Tibial artery (tissue), 4 donors: ENCODE measurements at regions not wholly inside any gene's neighbourhood (a gene's known extent, or its start where the extent isn't known, plus 50 kb on each side); places are given as distances from the start of the nearest gene placed in this dataset.

ENCODE experiments used
- DNase-seq, 2 donors: peaks; one replicate each; pipeline ENCODE4 v3.0.0-alpha.2; 2019
- H3K27ac ChIP-seq, 2 donors: fragments of 200-600 bp; sonication (generic) in 1 of 2; 1 replicate in 1 of 2; 2 replicates in 1 of 2; pipeline ENCODE4 v1.5.1; 2018 to 2019; ENCODE audit warnings: mild to moderate bottlenecking in 1 of 2
- H3K27me3 ChIP-seq, 2 donors: fragments of 200-600 bp; sonication (generic) in 1 of 2; one replicate each; pipeline versions ENCODE4 v1.5.1 to v1.6.0; 2016 to 2019
- H3K36me3 ChIP-seq, 3 donors: fragments of 200-600 bp; sonication (generic) in 2 of 3; one replicate each; pipeline ENCODE4 v1.5.1; 2016 to 2019; ENCODE audit warnings: mild to moderate bottlenecking in 2 of 3
- H3K4me1 ChIP-seq, 4 donors: fragments of 200-600 bp; sonication (generic) in 2 of 4; 1 replicate in 3 of 4; 2 replicates in 1 of 4; pipeline ENCODE4 v1.5.1; 2016 to 2019
- H3K4me3 ChIP-seq, 2 donors: fragments of 200-600 bp; sonication (generic) in 1 of 2; 1 replicate in 1 of 2; 2 replicates in 1 of 2; pipeline ENCODE4 v1.5.1; 2018 to 2019; ENCODE audit warnings: mild to moderate bottlenecking in 2 of 2
- H3K9me3 ChIP-seq, 3 donors: fragments of 200-600 bp; sonication (generic) in 1 of 3; one replicate each; pipeline ENCODE4 v1.5.1; 2016 to 2019
- intact Hi-C: fragments of 100-400 bp; cut with DNase I; formaldehyde crosslinking; loops from one replicate; pipeline ENCODE4 v1.15.0; 2023; ENCODE audit warnings: low total_unique reads
- TF ChIP-seq, protein P1 (sequence below), 2 experiments: fragments of 200-600 bp in 1 of 2; fragments of 450-650 bp in 1 of 2; IDR thresholded peaks; one replicate each; pipeline ENCODE4 v1.5.1; 2017 to 2019; ENCODE audit warnings: antibody characterized with exemption in 2 of 2, mild to moderate bottlenecking in 1 of 2, moderate library complexity in 1 of 2

DNA sequence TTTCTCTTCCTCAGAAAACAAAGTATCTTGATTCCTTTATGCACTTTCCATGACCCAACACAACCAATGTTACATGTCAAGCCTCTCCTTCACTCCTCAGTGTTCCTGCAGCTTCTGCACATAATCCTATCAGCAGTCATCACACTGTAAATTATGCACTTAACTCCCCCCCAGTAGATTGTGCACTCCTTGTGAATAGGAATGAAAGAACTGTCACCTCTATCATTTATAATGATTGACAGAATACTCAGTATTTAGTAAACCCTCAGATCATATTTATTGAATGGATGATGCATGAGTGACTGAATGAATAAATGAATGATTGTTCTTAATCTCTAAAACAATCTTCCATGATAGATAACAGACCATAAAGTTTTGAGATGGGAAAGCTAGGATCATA lies 253.3 kb downstream of the HS3ST1 start:
- no peaks in the 10 kb centered on the region for H3K36me3 ChIP-seq
- H3K4me1 ChIP-seq, result no peaks in the 10 kb centered on the region
- no peak overlapping the region for H3K27ac ChIP-seq
- no peaks in the 10 kb centered on the region for H3K27me3 ChIP-seq
- H3K4me3 ChIP-seq, result no peak overlapping the region
- intact Hi-C loops, result no loop called here
- TF ChIP-seq, protein P1, sequence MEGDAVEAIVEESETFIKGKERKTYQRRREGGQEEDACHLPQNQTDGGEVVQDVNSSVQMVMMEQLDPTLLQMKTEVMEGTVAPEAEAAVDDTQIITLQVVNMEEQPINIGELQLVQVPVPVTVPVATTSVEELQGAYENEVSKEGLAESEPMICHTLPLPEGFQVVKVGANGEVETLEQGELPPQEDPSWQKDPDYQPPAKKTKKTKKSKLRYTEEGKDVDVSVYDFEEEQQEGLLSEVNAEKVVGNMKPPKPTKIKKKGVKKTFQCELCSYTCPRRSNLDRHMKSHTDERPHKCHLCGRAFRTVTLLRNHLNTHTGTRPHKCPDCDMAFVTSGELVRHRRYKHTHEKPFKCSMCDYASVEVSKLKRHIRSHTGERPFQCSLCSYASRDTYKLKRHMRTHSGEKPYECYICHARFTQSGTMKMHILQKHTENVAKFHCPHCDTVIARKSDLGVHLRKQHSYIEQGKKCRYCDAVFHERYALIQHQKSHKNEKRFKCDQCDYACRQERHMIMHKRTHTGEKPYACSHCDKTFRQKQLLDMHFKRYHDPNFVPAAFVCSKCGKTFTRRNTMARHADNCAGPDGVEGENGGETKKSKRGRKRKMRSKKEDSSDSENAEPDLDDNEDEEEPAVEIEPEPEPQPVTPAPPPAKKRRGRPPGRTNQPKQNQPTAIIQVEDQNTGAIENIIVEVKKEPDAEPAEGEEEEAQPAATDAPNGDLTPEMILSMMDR (IDR thresholded peaks at IDR 0.05), result no peak
- DNase-seq, result no peak
- no peaks in the 10 kb centered on the region for H3K9me3 ChIP-seq

DNA sequence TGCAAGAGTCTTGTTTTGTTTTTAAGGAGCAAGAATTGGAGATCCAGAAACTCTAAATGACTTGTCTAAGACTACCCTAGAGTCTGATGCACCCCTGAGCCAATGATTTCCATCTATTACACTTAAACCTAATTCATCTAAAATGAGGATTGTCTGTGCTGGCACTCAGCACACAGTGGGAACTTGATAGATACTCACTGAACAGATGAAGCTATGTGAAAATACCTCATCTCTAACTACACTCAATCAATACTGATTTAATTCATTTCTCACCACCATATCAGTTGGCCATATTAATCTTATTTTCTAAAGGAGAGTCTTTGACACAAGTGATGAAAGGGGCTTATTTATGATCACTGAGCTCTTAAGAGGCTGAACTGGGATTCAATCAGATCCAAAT lies 262.1 kb downstream of the HS3ST1 start:
- intact Hi-C loops, result no loop called here
- H3K9me3 ChIP-seq, result no peaks in the 10 kb centered on the region
- H3K4me3 ChIP-seq, result no peak overlapping the region
- H3K36me3 ChIP-seq, result no peaks in the 10 kb centered on the region
- no peaks in the 10 kb centered on the region for H3K4me1 ChIP-seq
- H3K27me3 ChIP-seq, result no peaks in the 10 kb centered on the region
- H3K27ac ChIP-seq, result no peak overlapping the region
- TF ChIP-seq, protein P1 (IDR thresholded peaks at IDR 0.05), result no peak
- no peak for DNase-seq

DNA sequence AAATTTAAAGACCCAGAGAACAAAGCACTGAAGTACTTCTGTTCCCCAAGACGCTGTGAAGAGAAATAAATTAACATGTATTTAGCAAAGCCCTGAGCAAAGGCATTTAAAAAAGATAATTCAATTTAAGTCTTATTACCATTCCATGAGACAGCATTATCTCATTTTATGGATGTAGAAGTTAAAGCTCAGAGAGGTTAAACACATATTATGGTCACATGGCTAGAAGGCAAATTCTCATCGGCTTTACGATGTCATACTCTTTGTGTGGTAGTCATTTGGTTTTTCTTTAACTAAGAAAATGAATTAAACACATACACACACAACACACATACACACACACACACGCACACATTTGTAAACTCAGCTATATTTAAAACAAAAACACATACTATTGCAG lies 262.7 kb downstream of the HS3ST1 start:
- TF ChIP-seq, protein P1 (IDR thresholded peaks at IDR 0.05), result no peak
- no peak overlapping the region for H3K27ac ChIP-seq
- intact Hi-C loops, result no loop called here

DNA sequence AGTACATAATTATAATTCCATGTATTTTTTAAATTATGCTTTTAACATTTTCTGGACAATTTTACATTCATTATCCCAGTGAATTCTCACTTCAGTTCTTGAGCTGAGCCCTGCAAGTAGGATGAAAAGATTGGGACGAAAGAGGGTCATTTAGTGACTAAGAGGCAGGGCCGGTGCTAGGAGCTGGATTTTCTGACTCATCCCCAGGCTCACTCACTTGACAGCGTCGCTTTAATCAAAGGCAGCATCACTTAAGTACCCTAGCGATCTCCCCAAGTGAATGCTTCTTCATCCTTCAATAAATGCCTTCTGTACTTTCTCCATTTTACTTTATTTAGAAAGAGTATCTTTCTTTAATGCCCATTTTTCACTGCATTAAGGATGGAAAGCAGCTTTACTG lies 263.6 kb downstream of the HS3ST1 start:
- Histone ChIP-seq H3K4me3 (no peak overlapping the region), H3K36me3 (no peaks in the 10 kb centered on the region), H3K27me3 (no peaks in the 10 kb centered on the region), H3K9me3 (no peaks in the 10 kb centered on the region), H3K27ac (no peak overlapping the region), H3K4me1 (no peaks in the 10 kb centered on the region)
- intact Hi-C loops, result no loop called here
- TF ChIP-seq, protein P1 (IDR thresholded peaks at IDR 0.05), result no peak
- no peak for DNase-seq

More for the DNA sequence above, 262.7 kb downstream of the HS3ST1 start:
- H3K27me3 ChIP-seq, result no peaks in the 10 kb centered on the region
- H3K4me1 ChIP-seq, result no peaks in the 10 kb centered on the region
- H3K9me3 ChIP-seq, result no peaks in the 10 kb centered on the region
- DNase-seq, result no peak
- no peaks in the 10 kb centered on the region for H3K36me3 ChIP-seq
- no peak overlapping the region for H3K4me3 ChIP-seq

DNA sequence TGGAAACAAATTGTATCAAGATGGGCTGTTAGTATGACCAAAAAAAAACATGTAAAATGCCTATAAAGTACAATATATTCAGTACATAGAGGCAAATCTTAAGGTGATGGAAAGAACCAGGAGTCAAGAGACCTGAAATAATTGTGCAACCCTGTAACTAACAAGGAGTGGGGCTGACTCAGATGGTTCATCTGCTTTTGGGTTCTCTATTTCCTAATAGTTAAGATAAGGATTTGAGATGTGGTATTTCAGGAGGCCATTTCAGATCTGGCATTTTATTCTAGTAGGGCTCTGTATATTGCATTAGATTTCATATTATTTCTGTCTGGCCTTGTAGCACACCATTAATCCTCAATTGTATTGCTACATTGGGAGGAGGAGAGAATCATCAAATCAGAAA lies 268.4 kb downstream of the HS3ST1 start:
- intact Hi-C loops, result no loop called here
- no peak for DNase-seq

More for the DNA sequence above, 268.4 kb downstream of the HS3ST1 start:
- TF ChIP-seq, protein P1 (IDR thresholded peaks at IDR 0.05), result no peak
- Histone ChIP-seq H3K4me1 (no peaks in the 10 kb centered on the region), H3K9me3 (no peaks in the 10 kb centered on the region), H3K36me3 (no peaks in the 10 kb centered on the region), H3K27me3 (no peaks in the 10 kb centered on the region), H3K4me3 (no peak overlapping the region), H3K27ac (no peak overlapping the region)
